HG02970 (cell line): ENCODE measurements at regions not wholly inside any gene's neighbourhood (a gene's known extent, or its start where the extent isn't known, plus 50 kb on each side); places are given as distances from the start of the nearest gene placed in this dataset.

ENCODE experiments used
- ATAC-seq: cut with Tn5 transposase; IDR thresholded peaks from one replicate; pipeline ENCODE4 v1.9.1; 2021; ENCODE audit warnings: mild to moderate bottlenecking, moderate library complexity, moderate number of reproducible peaks; ENCODE audit not compliant: unreplicated experiment, low FRiP score

GRCh38 chr12:41940571-41940970, 204.1 kb downstream of the GXYLT1 start:
- ATAC-seq, result no peak

- no peak for ATAC-seq
Observed at GRCh38 chr12:41936333-41936732, 208.3 kb downstream of the GXYLT1 start.

- no peak for ATAC-seq
Observed at GRCh38 chr12:41935911-41936310, 208.8 kb downstream of the GXYLT1 start.

GRCh38 chr12:41932470-41932991, 212.1 kb downstream of the GXYLT1 start:
- no peak for ATAC-seq

DNA sequence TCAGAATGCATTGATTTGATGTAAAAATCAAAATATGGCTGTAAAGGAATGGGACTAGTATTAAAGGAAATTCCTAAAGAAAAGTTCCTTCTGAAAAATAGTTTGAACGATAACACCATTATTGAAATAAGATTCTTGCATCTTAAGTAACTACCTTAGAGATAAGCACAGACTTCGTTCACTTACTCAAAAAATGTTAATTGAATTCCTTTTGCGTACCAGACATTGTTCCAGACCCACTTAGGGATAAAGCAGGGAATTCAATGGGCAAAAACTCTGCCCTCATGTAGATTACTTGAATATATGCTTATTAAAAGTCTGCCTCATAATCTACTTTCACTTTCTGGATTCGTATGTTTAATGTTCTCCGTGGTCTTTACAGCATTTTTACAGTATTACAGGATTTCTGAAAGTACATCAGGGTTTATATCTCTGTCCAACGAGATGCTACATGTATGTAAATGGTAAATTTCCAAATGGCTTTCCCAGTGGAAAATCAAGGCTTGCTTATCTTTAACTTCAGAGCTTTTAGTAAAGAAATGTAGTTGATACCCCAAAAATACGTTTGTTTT, 213.7 kb downstream of the GXYLT1 start:
- ATAC-seq, result no peak

DNA sequence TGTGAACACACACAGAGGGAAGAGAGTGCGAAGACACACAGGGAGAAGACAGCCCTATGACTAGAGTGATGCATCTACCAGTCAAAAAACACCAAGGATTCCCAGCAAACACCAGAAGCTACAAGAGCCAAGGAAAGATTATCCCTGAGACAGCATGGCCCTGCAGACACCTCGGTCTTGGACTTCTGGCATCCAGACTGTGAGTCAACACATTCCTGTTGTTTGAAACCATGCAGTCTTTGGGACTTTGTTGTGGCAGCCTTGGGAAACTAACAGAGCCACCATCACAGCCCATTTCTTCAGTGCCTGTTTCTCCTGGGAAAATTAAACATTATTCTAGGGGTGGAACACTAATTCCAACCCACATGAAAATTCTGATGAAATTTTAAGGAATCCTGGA, 220.6 kb downstream of the GXYLT1 start:
- ATAC-seq, result no peak

DNA sequence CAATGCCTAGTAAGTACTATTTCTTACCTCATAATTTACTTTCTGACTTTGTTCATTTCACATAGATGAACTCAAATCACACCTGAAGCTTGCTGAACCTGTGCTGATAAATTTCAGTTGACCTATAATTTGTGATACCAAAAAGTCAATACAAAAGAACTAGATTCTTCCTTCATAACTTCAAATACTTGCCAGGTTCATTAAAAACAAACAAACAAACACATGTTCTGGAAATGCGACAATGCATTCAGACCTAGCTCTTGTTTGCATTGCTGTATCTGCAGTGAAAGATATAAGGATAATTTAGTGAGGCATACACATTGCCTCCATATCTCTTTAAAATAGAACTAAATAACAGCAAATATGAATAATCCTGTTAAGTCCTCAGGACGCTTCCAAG, 221.3 kb downstream of the GXYLT1 start:
- no peak for ATAC-seq

DNA sequence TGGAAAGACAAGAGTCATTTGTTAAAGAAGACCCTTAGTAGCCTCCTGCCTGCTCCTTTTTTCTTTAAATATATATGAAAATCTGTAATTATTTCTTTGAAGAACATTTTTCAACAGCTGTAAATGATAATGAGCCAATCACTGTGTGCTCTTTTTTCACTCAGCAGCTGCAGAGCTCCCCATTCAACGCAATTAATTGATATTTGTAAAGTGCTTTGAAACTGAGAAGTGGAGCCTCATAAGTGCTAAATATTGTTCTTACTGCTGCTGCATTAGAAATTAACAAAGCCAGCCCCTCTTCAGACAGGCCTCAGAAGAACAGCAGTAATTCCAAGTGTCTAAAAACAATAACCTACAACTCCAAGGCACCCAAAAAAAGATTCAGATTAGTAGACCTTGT, 224.3 kb downstream of the GXYLT1 start:
- ATAC-seq, result no peak

- ATAC-seq, result no peak
Observed at GRCh38 chr12:41919526-41920261, 225.0 kb downstream of the GXYLT1 start.

DNA sequence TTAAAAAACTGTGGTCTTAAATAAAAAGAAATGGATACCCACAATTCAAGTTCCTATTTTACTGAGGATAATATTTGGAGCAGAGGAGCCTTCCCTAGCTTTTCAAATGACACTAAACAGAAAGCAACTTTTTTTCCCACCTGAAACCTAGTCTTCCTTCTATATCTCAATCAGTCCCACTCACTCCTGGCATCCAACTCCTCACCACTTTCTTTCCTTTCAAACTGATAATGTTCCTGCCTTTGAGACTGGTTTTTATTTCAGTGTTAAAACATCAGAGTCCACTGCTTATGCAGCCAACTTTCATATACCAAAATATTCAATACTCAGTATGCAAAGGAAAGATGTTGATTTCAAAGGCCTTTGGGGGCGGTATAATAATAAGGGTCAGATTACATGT, 225.6 kb downstream of the GXYLT1 start:
- ATAC-seq, result no peak

DNA sequence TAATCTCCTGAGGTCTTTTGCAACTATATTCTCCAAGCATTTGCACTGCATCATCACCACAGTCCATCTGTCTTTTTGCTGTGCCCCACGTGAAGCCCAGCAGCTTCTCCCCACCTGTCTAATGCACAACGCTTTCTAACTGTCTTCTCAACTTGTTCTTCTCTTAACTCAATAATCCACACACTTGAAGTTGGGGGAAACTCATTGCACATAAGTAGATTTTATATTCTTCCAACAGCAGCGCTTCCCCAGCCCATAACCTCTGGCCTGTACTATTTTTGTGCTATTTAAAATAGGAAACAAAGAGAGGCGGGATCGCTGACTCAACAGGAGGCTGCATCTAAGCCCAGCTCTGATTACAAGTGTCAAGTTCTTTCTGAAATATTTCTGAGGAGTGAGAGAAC, 226.7 kb downstream of the GXYLT1 start:
- no peak for ATAC-seq

- ATAC-seq, result no peak
Observed at GRCh38 chr12:41917181-41917580, 227.5 kb downstream of the GXYLT1 start.

DNA sequence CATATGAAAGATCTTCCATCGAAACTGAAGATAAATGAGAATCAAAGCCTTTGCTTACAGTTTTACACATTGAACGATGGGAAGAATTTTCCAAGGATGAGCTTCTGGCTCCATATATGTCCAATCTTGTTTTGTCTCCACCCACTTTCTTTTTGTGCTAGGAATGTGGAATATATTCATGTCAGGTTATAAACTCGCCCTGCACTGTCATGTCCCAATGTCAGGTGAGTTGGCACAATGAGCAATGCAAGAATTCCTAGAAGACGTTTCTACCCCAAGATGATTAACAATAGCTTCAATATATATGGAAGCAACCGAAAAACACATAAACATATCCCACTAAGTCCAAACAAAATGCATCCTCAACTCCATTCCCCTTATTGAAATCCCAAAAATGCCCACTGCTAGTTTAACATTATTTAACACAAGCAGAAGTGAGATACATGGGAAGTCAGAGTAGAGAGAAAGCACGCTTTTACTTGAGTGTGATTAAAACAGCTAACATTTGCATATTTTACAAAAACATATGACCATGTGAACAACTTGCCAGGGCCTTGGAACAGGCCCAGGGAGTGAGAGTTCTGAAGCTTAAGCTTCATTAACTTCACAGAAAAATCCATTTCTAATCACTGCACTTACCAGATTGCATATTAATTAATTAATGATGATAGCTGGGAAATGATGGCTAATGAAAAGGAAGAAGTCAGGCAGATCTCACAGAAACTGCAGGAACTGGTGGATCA, 233.9 kb downstream of the GXYLT1 start:
- ATAC-seq, result no peak

DNA sequence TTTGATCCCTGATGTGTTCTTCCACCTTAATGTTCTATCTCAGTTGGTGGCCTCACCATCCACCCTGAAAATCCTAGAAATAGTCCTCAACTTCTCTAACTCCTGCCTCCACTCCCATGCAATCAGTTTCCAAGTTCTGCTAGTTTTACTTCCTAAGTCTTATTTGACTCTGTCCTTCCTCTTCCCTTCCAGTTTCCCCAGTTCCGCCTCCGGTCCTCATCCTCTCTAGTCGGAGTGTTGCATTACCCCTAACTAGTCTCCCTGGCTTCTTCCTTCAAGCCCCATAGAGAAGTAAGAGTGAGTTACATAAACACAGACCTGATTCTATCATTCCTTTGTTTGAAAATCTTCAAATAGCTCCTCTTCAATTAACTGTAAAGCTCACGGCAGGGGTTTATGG, 236.5 kb downstream of the GXYLT1 start:
- no peak for ATAC-seq

DNA sequence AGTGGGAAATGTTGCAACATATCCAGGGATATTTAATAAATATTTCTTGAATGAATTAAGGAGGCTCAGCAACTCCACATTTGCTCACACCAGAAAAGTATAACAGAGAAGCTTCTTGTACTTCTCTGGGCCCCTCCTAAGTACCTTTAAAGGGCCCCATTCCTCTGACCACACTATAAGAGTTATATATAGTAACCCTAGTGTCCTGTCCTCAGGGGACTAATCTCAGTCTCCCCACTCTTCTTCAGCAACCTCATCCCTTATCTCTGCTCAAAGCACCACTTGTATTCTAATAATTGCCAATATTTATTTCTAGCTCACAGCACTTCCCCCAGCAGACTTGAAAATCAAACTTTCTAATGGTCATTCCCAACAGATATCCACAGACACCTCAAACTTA, 237.1 kb downstream of the GXYLT1 start:
- ATAC-seq, result no peak

DNA sequence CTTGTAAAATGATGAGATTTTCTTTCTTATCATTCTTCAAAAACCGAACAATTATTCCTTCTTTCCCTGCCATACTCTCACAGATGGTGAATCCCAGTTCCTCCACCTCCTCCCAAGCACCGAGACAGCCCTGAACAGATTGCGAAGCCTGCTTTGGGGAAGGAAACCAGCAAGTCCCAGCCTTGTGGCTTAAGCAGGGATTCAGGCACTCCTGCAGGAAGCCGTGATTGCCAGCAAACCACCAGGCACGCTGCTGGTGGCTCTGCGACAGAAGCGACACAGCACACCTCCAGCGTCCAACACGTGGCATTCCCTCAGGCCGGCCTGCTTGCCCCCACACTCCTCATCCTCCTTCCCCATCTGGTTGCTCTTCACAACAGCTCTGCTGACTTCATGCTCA, 237.7 kb downstream of the GXYLT1 start:
- ATAC-seq, result no peak

DNA sequence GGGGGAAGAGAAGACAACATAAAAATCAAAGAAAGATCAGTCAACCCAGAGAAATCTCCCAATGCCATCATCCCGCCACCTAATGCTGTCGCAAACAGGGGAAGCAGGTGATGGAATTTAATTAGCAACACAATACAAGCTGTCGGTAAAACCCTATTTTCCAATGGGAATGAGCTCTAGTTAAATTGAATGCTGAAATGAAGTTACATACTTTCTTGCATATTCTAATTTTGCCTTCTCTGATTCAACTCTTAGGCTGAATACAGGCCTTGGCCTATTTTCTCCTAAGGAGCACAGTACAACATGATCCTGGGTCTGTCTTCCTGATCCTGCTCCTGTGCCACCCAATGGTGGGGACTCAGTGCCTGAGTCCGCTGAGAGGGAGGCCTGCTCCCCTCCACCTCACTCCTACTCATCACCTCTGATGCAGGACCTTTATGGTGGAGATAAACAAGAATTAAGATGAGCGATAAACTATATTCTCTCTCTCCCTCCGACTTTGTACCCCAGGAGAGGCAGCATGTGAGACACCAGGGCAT, 238.8 kb downstream of the GXYLT1 start:
- ATAC-seq, result no peak

- ATAC-seq, result no peak
Observed at GRCh38 chr12:41905073-41905758, 239.5 kb downstream of the GXYLT1 start.

DNA sequence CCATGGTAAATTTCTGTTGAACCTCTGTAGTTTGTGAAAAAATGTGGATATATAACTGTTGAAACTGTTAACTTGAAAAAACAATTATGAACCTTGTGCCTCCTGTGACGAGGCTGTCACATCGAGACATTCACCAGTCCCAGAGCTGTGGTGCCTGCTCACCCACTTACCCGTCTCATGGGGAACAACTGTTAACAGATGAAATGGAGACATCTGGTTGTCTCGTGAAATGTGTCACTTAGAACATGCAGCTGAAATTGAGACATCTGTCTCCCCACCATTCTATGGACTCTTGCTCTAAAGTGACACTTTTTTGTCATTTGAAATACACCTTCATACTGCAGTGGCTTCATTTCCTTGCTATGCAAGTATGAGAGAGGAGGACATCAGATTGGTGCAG, 240.6 kb downstream of the GXYLT1 start:
- ATAC-seq, result no peak

- ATAC-seq, result no peak
Observed at GRCh38 chr12:41903014-41903708, 241.5 kb downstream of the GXYLT1 start.
